Sigmoid colon (tissue), 4 donors: ENCODE measurements at regions not wholly inside any gene's neighbourhood (a gene's known extent, or its start where the extent isn't known, plus 50 kb on each side); places are given as distances from the start of the nearest gene placed in this dataset.

Experiments used
- EP300 ChIP-seq, 4 donors: sonication (generic); formaldehyde crosslinking; IDR thresholded peaks; one replicate each; pipeline ENCODE4 v1.6.1; 2017; ENCODE audit warnings: antibody characterized with exemption in 4 of 4
- POLR2A ChIP-seq, 2 donors: fragments of 450-650 bp; IDR thresholded peaks; one replicate each; pipeline ENCODE4 v1.6.1; 2016; ENCODE audit warnings: antibody characterized with exemption in 2 of 2, mild to moderate bottlenecking in 2 of 2, moderate library complexity in 2 of 2
- POLR2AphosphoS5 ChIP-seq, 4 donors: sonication (generic); formaldehyde crosslinking; IDR thresholded peaks; one replicate each; pipeline ENCODE4 v1.6.1; 2017; ENCODE audit warnings: antibody characterized with exemption in 4 of 4
- TF ChIP-seq, protein P1 (sequence below), 4 experiments: fragments of 450-650 bp in 3 of 4; fragments of 200-600 bp in 1 of 4; IDR thresholded peaks; one replicate each; pipeline ENCODE4 v1.5.1; 2016 to 2019; ENCODE audit warnings: antibody characterized with exemption in 4 of 4, mild to moderate bottlenecking in 3 of 4, moderate library complexity in 2 of 4

- TF ChIP-seq, protein P1, sequence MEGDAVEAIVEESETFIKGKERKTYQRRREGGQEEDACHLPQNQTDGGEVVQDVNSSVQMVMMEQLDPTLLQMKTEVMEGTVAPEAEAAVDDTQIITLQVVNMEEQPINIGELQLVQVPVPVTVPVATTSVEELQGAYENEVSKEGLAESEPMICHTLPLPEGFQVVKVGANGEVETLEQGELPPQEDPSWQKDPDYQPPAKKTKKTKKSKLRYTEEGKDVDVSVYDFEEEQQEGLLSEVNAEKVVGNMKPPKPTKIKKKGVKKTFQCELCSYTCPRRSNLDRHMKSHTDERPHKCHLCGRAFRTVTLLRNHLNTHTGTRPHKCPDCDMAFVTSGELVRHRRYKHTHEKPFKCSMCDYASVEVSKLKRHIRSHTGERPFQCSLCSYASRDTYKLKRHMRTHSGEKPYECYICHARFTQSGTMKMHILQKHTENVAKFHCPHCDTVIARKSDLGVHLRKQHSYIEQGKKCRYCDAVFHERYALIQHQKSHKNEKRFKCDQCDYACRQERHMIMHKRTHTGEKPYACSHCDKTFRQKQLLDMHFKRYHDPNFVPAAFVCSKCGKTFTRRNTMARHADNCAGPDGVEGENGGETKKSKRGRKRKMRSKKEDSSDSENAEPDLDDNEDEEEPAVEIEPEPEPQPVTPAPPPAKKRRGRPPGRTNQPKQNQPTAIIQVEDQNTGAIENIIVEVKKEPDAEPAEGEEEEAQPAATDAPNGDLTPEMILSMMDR (IDR thresholded peaks at IDR 0.05): no peak
- TF ChIP-seq POLR2AphosphoS5 (IDR thresholded peaks at IDR 0.05) (no peak), POLR2A (IDR thresholded peaks at IDR 0.05) (no peak), EP300 (IDR thresholded peaks at IDR 0.05) (no peak)
These were observed 228.5 kb upstream of the ROBO2 start for GRCh38 chr3:76811418-76811817.
